ENCODE measurements at regions not wholly inside any gene's neighbourhood (a gene's known extent, or its start where the extent isn't known, plus 50 kb on each side); places are given as distances from the start of the nearest gene placed in this dataset.
"Not testable (repeated sequence)": the region's sequence is repeated elsewhere in the genome, so short reads cannot be mapped to it uniquely, and the experiment has no call there.

GRCh38 chr2:89781962-89782361, 1090.5 kb downstream of the RPIA start:
- Histone ChIP-seq H3K4me1 (ENCODE audit: insufficient read depth, low read length) (no peaks in the 10 kb centered on the region), H3K27me3 (ENCODE audit: control insufficient read depth in 1 of 2, insufficient read depth in 2 of 2, low read length in 2 of 2) (no peaks in the 10 kb centered on the region), H3K27ac (ENCODE audit: low read depth in 1 of 2, low read length in 2 of 2) (no peak overlapping the region), H3K9me3 (ENCODE audit: control insufficient read depth in 1 of 2, insufficient read depth in 1 of 2, low read length in 2 of 2) (peaks cover 66 to 100% of the 10 kb centered on the region in 2 experiments), H3K36me3 (ENCODE audit: insufficient read depth, low read length) (no peaks in the 10 kb centered on the region), H3K4me3 (ENCODE audit: low read length) (no peak overlapping the region)
- Mint-ChIP-seq H3K4me3 (no peak overlapping the region), H3K27me3 (no peaks in the 10 kb centered on the region), H3K4me1 (ENCODE audit: low read depth) (no peaks in the 10 kb centered on the region), H3K9me3 (peaks cover 45% of the 10 kb centered on the region), H3K27ac (no peak overlapping the region), H3K36me3 (ENCODE audit: low read depth) (peaks cover 66% of the 10 kb centered on the region)
- ChIA-PET POLR2A (no interaction called here), CTCF (no interaction called here)
- no peak for DNase-seq
- intact Hi-C loops (cut with DNase I, micrococcal nuclease) = no loop called here
- ATAC-seq (ENCODE audit: poor library complexity) = no peak
- TF ChIP-seq CTCF (IDR thresholded peaks at IDR 0.05) = no peak

GRCh38 chr2:89784960-89785359, 1093.5 kb downstream of the RPIA start:
- Mint-ChIP-seq H3K27me3 (no peaks in the 10 kb centered on the region), H3K4me3 (no peak overlapping the region), H3K27ac (no peak overlapping the region), H3K36me3 (ENCODE audit: low read depth) (peaks cover 60% of the 10 kb centered on the region), H3K9me3 (peaks cover 50% of the 10 kb centered on the region), H3K4me1 (ENCODE audit: low read depth) (no peaks in the 10 kb centered on the region)
- Histone ChIP-seq H3K4me1 (ENCODE audit: insufficient read depth, low read length) (no peaks in the 10 kb centered on the region), H3K9me3 (ENCODE audit: control insufficient read depth in 1 of 2, insufficient read depth in 1 of 2, low read length in 2 of 2) (peaks cover 46 to 100% of the 10 kb centered on the region in 2 experiments), H3K4me3 (ENCODE audit: low read length) (no peak overlapping the region), H3K27me3 (ENCODE audit: control insufficient read depth in 1 of 2, insufficient read depth in 2 of 2, low read length in 2 of 2) (no peaks in the 10 kb centered on the region), H3K27ac (ENCODE audit: low read depth in 1 of 2, low read length in 2 of 2) (no peak overlapping the region), H3K36me3 (ENCODE audit: insufficient read depth, low read length) (no peaks in the 10 kb centered on the region)
- intact Hi-C loops (cut with DNase I, micrococcal nuclease) = no loop called here
- no peak for DNase-seq
- ChIA-PET CTCF (no interaction called here), POLR2A (no interaction called here)
- TF ChIP-seq CTCF (IDR thresholded peaks at IDR 0.05) = no peak
- no peak for ATAC-seq (ENCODE audit: poor library complexity)

- H3K9me3 ChIP-seq (ENCODE audit: control insufficient read depth in 1 of 2, insufficient read depth in 1 of 2, low read length in 2 of 2) = peaks cover 43 to 100% of the 10 kb centered on the region in 2 experiments
- H3K27ac ChIP-seq (ENCODE audit: low read depth in 1 of 2, low read length in 2 of 2); H3K27ac Mint-ChIP-seq; ATAC-seq (ENCODE audit: poor library complexity); H3K27me3 ChIP-seq (ENCODE audit: control insufficient read depth in 1 of 2, insufficient read depth in 2 of 2, low read length in 2 of 2); CTCF ChIA-PET; H3K4me1 ChIP-seq (ENCODE audit: insufficient read depth, low read length); H3K36me3 ChIP-seq (ENCODE audit: insufficient read depth, low read length); POLR2A ChIA-PET; H3K4me3 Mint-ChIP-seq; intact Hi-C loops (cut with DNase I, micrococcal nuclease); H3K4me1 Mint-ChIP-seq (ENCODE audit: low read depth); H3K27me3 Mint-ChIP-seq; H3K4me3 ChIP-seq (ENCODE audit: low read length); DNase-seq: not testable (repeated sequence)
- Mint-ChIP-seq H3K36me3 (ENCODE audit: low read depth) (peaks cover 59% of the 10 kb centered on the region), H3K9me3 (peaks cover 53% of the 10 kb centered on the region)
These were observed 1094.1 kb downstream of the RPIA start for GRCh38 chr2:89785528-89785927.

DNA sequence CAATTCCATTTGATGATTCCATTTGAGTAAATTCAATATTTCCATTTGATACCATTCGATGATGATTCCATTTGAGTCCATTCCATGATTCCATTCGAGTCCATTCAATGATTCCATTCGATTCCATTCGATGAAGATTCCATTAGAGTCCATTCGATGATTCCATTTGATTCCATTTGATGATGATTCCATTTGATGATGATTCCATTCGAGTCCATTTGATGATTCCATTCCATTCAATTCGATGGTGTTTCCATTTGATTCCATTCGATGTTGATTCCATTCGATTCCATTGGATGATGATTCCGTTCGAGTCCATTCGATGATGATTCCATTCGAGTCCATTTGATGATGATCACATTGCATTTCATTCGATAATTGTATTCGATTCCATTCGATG, 1095.2 kb downstream of the RPIA start:
- H3K27me3 Mint-ChIP-seq; H3K4me1 ChIP-seq (ENCODE audit: insufficient read depth, low read length); H3K4me1 Mint-ChIP-seq (ENCODE audit: low read depth); H3K27me3 ChIP-seq (ENCODE audit: control insufficient read depth in 1 of 2, insufficient read depth in 2 of 2, low read length in 2 of 2); POLR2A ChIA-PET; ATAC-seq (ENCODE audit: poor library complexity); DNase-seq; H3K36me3 ChIP-seq (ENCODE audit: insufficient read depth, low read length); H3K4me3 ChIP-seq (ENCODE audit: low read length); H3K4me3 Mint-ChIP-seq; H3K27ac Mint-ChIP-seq; H3K27ac ChIP-seq (ENCODE audit: low read depth in 1 of 2, low read length in 2 of 2); intact Hi-C loops (cut with DNase I, micrococcal nuclease); CTCF ChIA-PET: not testable (repeated sequence)
- peaks cover 34 to 100% of the 10 kb centered on the region in 2 experiments for H3K9me3 ChIP-seq (ENCODE audit: control insufficient read depth in 1 of 2, insufficient read depth in 1 of 2, low read length in 2 of 2)
- Mint-ChIP-seq H3K36me3 (ENCODE audit: low read depth) (peaks cover 51% of the 10 kb centered on the region), H3K9me3 (peaks cover 48% of the 10 kb centered on the region)

- H3K27ac Mint-ChIP-seq; H3K4me1 ChIP-seq (ENCODE audit: insufficient read depth, low read length); POLR2A ChIA-PET; H3K27me3 Mint-ChIP-seq; CTCF ChIA-PET; ATAC-seq (ENCODE audit: poor library complexity); H3K27ac ChIP-seq (ENCODE audit: low read depth in 1 of 2, low read length in 2 of 2); H3K4me3 Mint-ChIP-seq; H3K4me1 Mint-ChIP-seq (ENCODE audit: low read depth); intact Hi-C loops (cut with DNase I, micrococcal nuclease); DNase-seq; H3K4me3 ChIP-seq (ENCODE audit: low read length); H3K27me3 ChIP-seq (ENCODE audit: control insufficient read depth in 1 of 2, insufficient read depth in 2 of 2, low read length in 2 of 2); H3K36me3 ChIP-seq (ENCODE audit: insufficient read depth, low read length): not testable (repeated sequence)
- Mint-ChIP-seq H3K9me3 (peaks cover 35% of the 10 kb centered on the region), H3K36me3 (ENCODE audit: low read depth) (peaks cover 59% of the 10 kb centered on the region)
- H3K9me3 ChIP-seq (ENCODE audit: control insufficient read depth in 1 of 2, insufficient read depth in 1 of 2, low read length in 2 of 2) = peaks cover 34 to 100% of the 10 kb centered on the region in 2 experiments
These were observed 1104.1 kb downstream of the RPIA start for GRCh38 chr2:89795530-89795929.
